K562 (cell line): ENCODE measurements at regions not wholly inside any gene's neighbourhood (a gene's known extent, or its start where the extent isn't known, plus 50 kb on each side); places are given as distances from the start of the nearest gene placed in this dataset.

ENCODE experiments used
- ATAC-seq: fragments of 200-7000 bp; cut with Tn5 transposase; 3 replicates; pipeline ENCODE4 v1.9.1; 2020; ENCODE audit warnings: moderate library complexity
- BruUV-seq: library from RNA; stranded (reverse); fragments of 400-500 nt; replicated peaks from 2 replicates; lab custom pipeline; 2021; lab: Mats Ljungman, UMichigan
- CTCF ChIA-PET: fragments of 300-600 bp; formaldehyde crosslinking; extraction: SDS; loops from one replicate; lab custom pipeline; 2021; ENCODE audit warnings: low intra/inter-chr PET ratio; lab: Yijun Ruan, JAX
- POLR2A ChIA-PET: fragments of 300-600, 350-650 bp; sonication (Branson Sonifier 250); formaldehyde crosslinking; extraction: SDS; loops from one replicate; lab custom pipeline; 2021; ENCODE audit warnings: antibody characterized with exemption, inconsistent platforms; lab: Yijun Ruan, JAX
- DNase-seq, 4 experiments: peaks; one replicate each; pipeline versions ENCODE4 v3.0.0 to v3.0.0-alpha.2; 2011 to 2018; ENCODE audit warnings: low spot score in 3 of 4, mixed read lengths in 3 of 4; ENCODE audit errors: extremely low read depth in 1 of 4
- FAIRE-seq: peaks from 2 replicates; lab custom pipeline; 2011; peaks lifted over from hg19 to GRCh38; lab: Jason Lieb, UNC
- H2AFZ ChIP-seq: 2 replicates; pipeline ENCODE4 v1.6.0; 2011; ENCODE audit warnings: low read depth, low read length, control low read depth, inconsistent platforms
- H3K27ac ChIP-seq: fragments of 200-600 bp; 3 replicates; pipeline ENCODE4 v1.8.0; 2011; ENCODE audit warnings: low read depth, mild to moderate bottlenecking, control low read depth, inconsistent platforms, low read length, moderate library complexity, mixed read lengths; ENCODE audit errors: extremely low read depth
- H3K27me3 ChIP-seq, 2 experiments: fragments of 300-600 bp in 1 of 2; 2 replicates in 1 of 2; 3 replicates in 1 of 2; pipeline versions ENCODE4 v1.6.0 to v1.8.0; 2011; ENCODE audit warnings: inconsistent platforms in 2 of 2, low read length in 2 of 2, mild to moderate bottlenecking in 1 of 2, mixed read lengths in 1 of 2, moderate library complexity in 1 of 2; ENCODE audit not compliant: control insufficient read depth in 2 of 2, insufficient read depth in 2 of 2
- H3K36me3 ChIP-seq: fragments of 300-600 bp; 3 replicates; pipeline ENCODE4 v1.8.0; 2011; ENCODE audit warnings: mild to moderate bottlenecking, low read length, inconsistent platforms; ENCODE audit not compliant: control insufficient read depth, insufficient read depth
- H3K4me1 ChIP-seq, 2 experiments: fragments of 200-600 bp in 1 of 2; replicated peaks in 1 of 2; 2 replicates in 1 of 2; 3 replicates in 1 of 2; pipeline versions ENCODE4 v1.5.1 to v1.8.0; 2011; ENCODE audit warnings: inconsistent platforms in 2 of 2, low read length in 2 of 2, mild to moderate bottlenecking in 1 of 2, mixed read lengths in 1 of 2, moderate library complexity in 1 of 2; ENCODE audit not compliant: control insufficient read depth in 2 of 2, insufficient read depth in 2 of 2
- H3K4me2 ChIP-seq: 2 replicates; pipeline ENCODE4 v1.6.1; 2011; ENCODE audit warnings: low read length, control low read depth, inconsistent platforms, mixed read lengths; ENCODE audit not compliant: insufficient read depth
- H3K4me3 ChIP-seq: fragments of 200-600 bp; sonication (generic), shearing (Covaris generic); 2 replicates; pipeline ENCODE4 v1.5.1; 2016; ENCODE audit warnings: control low read depth, inconsistent platforms
- H3K79me2 ChIP-seq: fragments of 200-600 bp; 3 replicates; pipeline ENCODE4 v1.8.0; 2011; ENCODE audit warnings: low read length, inconsistent platforms; ENCODE audit not compliant: control insufficient read depth, insufficient read depth
- H3K9ac ChIP-seq, 2 experiments: 2 replicates each; pipeline versions ENCODE4 v1.6.0 to v1.6.1; 2011; ENCODE audit warnings: low read depth in 2 of 2, low read length in 2 of 2, control low read depth in 1 of 2, inconsistent platforms in 1 of 2, mild to moderate bottlenecking in 1 of 2, mixed read lengths in 1 of 2; ENCODE audit not compliant: insufficient read depth in 1 of 2
- H3K9me1 ChIP-seq: one replicate; pipeline ENCODE4 v1.6.0; 2011; ENCODE audit warnings: inconsistent platforms, mild to moderate bottlenecking, low read length, moderate library complexity; ENCODE audit not compliant: control insufficient read depth, insufficient read depth
- H3K9me3 ChIP-seq: replicated peaks from 2 replicates; pipeline ENCODE4 v1.5.1; 2011; ENCODE audit warnings: low read depth, low read length, inconsistent platforms; ENCODE audit not compliant: control insufficient read depth, insufficient read depth
- H4K20me1 ChIP-seq: replicated peaks from 2 replicates; pipeline ENCODE4 v1.6.1; 2011; ENCODE audit warnings: low read length, inconsistent platforms, mixed read lengths; ENCODE audit not compliant: control insufficient read depth, insufficient read depth
- CAMTA2 ChIP-seq: fragments of 250-450 bp; sonication (Bioruptor Pico); conservative IDR thresholded peaks from 2 replicates; pipeline ENCODE4 v1.5.1; 2022
- ETV6 ChIP-seq, 3 experiments: fragments of 150-350 bp in 1 of 3; sonication (generic) in 1 of 3; formaldehyde crosslinking in 1 of 3; IDR thresholded peaks; 2 replicates each; pipeline versions ENCODE4 v1.6.1 to v1.8.0; 2014 to 2022; ENCODE audit warnings: borderline replicate concordance in 2 of 3, low read depth in 2 of 3, antibody characterized with exemption in 1 of 3, low read length in 1 of 3, mild to moderate bottlenecking in 1 of 3, missing genetic modification reagents in 1 of 3
- FOSL1 ChIP-seq: fragments of 200-800 bp; sonication (Bioruptor generic); conservative IDR thresholded peaks from 2 replicates; pipeline ENCODE4 v1.6.1; 2016; ENCODE audit warnings: missing genetic modification characterization, missing compliant biosample characterization
- HDGF ChIP-seq: fragments of 450-650 bp; IDR thresholded peaks from 2 replicates; pipeline ENCODE4 v1.6.1; 2016
- MCM3 ChIP-seq: fragments of 450-650 bp; IDR thresholded peaks from 2 replicates; pipeline ENCODE4 v1.6.1; 2016
- NELFE ChIP-seq: IDR thresholded peaks from 2 replicates; pipeline ENCODE4 v1.6.1; 2011; ENCODE audit warnings: mild to moderate bottlenecking; ENCODE audit not compliant: insufficient read depth, insufficient read length
- NEUROD1 ChIP-seq: fragments of 150-350 bp; IDR thresholded peaks from 2 replicates; pipeline ENCODE4 v1.6.1; 2014; ENCODE audit warnings: borderline replicate concordance, low read length, low read depth; ENCODE audit not compliant: partially characterized antibody
- PHB2 ChIP-seq: fragments of 450-650 bp; IDR thresholded peaks from 2 replicates; pipeline ENCODE4 v1.6.1; 2017; ENCODE audit warnings: low read depth
- PURB ChIP-seq: sonication (generic); formaldehyde crosslinking; IDR thresholded peaks from 2 replicates; pipeline ENCODE4 v1.9.0; 2021; ENCODE audit warnings: low read depth, mild to moderate bottlenecking, missing genetic modification reagents
- SMAD1 ChIP-seq: fragments of 150-350 bp; IDR thresholded peaks from 2 replicates; pipeline ENCODE4 v1.6.1; 2014; ENCODE audit warnings: low read length, low read depth; ENCODE audit not compliant: partially characterized antibody
- SPI1 ChIP-seq: IDR thresholded peaks from 2 replicates; pipeline ENCODE4 v1.6.1; 2011; ENCODE audit warnings: low read depth, low read length, control low read depth, borderline replicate concordance
- TRIM24 ChIP-seq, 2 experiments: fragments of 450-650 bp; IDR thresholded peaks; 2 replicates each; pipeline ENCODE4 v1.6.1; 2016
- ZC3H8 ChIP-seq: fragments of 450-650 bp; IDR thresholded peaks from 2 replicates; pipeline ENCODE4 v1.6.1; 2017
- ZNF586 ChIP-seq: fragments of 450-650 bp; formaldehyde crosslinking; conservative IDR thresholded peaks from 2 replicates; pipeline ENCODE4 v1.4.0; 2020; ENCODE audit warnings: mild to moderate bottlenecking, moderate library complexity
- WGBS: fragments of 100-300 bp; shearing (Covaris generic); methylation state at CpG from one replicate; pipeline ENCODE4 v1.1.6; 2016; ENCODE audit warnings: low coverage, mixed read lengths; ENCODE audit not compliant: insufficient coverage; ENCODE audit errors: missing lambda C conversion rate; 5-methylcytosine and 5-hydroxymethylcytosine counted together
- in situ Hi-C: fragments of 300-500 bp; cut with MboI; formaldehyde crosslinking; loops from 4 replicates; pipeline ENCODE4 v1.15.0; 2018; ENCODE audit warnings: inconsistent platforms, mixed read lengths
- intact Hi-C: fragments of 100-400 bp; cut with micrococcal nuclease; formaldehyde crosslinking; loops from 2 replicates; pipeline ENCODE4 v1.14.2; 2022
- TF ChIP-seq, protein P1 (sequence below): fragments of 450-650 bp; formaldehyde crosslinking; IDR thresholded peaks from 2 replicates; pipeline ENCODE4 v1.4.0; 2022; ENCODE audit warnings: mild to moderate bottlenecking, moderate library complexity
- TF ChIP-seq, protein P2 (sequence below): sonication (generic); formaldehyde crosslinking; IDR thresholded peaks from 2 replicates; pipeline ENCODE4 v1.8.0; 2022; ENCODE audit warnings: missing genetic modification reagents, mild to moderate bottlenecking, borderline replicate concordance

DNA sequence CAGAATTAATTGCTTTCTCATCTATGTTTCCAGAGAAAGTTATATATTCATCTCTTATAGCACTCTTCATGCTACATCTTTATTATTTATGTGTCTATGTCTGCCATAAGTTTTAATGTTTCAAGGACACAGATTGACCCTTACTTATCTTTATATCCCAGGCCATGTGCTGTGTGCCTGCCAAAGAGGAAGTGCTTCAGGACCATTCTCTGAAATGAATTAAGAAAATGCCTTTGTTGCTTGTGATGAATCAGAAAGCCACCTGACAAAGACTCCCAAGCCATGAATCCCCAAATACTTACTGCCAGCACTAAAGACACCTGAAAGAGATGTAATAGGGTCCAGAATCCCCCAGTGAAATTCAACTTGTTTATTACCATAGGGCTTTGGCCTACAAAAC is 342.1 kb upstream of the C1orf87 start:
- in situ Hi-C loops: no loop called here
- no peak overlapping the region for H3K4me3 ChIP-seq
- FAIRE-seq (no peak), DNase-seq (no peak), ATAC-seq (no peak)
- H3K36me3 ChIP-seq: no peaks in the 10 kb centered on the region
- H3K4me1 ChIP-seq: no peaks in the 10 kb centered on the region
- no peaks in the 10 kb centered on the region for H4K20me1 ChIP-seq
- H3K27ac ChIP-seq: no peak overlapping the region
- BruUV-seq: no TSS peak
- H3K79me2 ChIP-seq: no peaks in the 10 kb centered on the region
- CTCF ChIA-PET: no interaction called here
- no peaks in the 10 kb centered on the region for H3K27me3 ChIP-seq
- no peak overlapping the region for H3K4me2 ChIP-seq
- no peak overlapping the region for H2AFZ ChIP-seq
- no peaks in the 10 kb centered on the region for H3K9me3 ChIP-seq
- no peak overlapping the region for H3K9ac ChIP-seq
- POLR2A ChIA-PET: no interaction called here
- intact Hi-C loops: no loop called here
- H3K9me1 ChIP-seq: no peaks in the 10 kb centered on the region
- TF ChIP-seq SMAD1: no peak
- peak; percentile 52; the same call in 1 of the 2 replicates for TF ChIP-seq SPI1
- TF ChIP-seq FOSL1 (tag): no peak
- no peak for TF ChIP-seq HDGF

DNA sequence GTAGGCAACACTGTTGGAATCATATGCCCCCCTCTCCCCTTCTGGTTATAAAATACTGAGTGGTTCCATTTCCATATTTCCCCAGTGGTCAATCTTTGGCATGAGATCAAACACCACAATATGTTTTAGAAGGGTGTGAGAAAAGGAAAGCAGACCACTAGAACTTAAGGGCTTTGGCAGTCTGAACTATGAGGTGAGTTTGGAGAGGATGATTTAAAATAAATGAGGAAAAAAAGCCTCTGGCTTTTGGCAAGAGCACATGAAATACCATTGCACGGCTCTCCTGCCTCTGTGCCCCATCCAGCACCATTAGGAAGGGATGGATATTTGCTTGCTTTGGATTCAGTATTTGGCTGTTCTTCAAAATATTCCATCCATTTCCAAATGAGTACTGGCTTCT is 339.5 kb upstream of the C1orf87 start:
- FAIRE-seq (no peak), DNase-seq (no peak), ATAC-seq (no peak)
- H3K27me3 ChIP-seq: no peaks in the 10 kb centered on the region
- H2AFZ ChIP-seq: no peak overlapping the region
- no peak overlapping the region for H3K4me2 ChIP-seq
- H3K9me3 ChIP-seq: no peaks in the 10 kb centered on the region
- BruUV-seq: no TSS peak
- in situ Hi-C loops: no loop called here
- H3K27ac ChIP-seq: no peak overlapping the region
- H3K9ac ChIP-seq: no peak overlapping the region
- no peak overlapping the region for H3K4me3 ChIP-seq
- H3K4me1 ChIP-seq: no peaks in the 10 kb centered on the region
- POLR2A ChIA-PET: no interaction called here
- no peaks in the 10 kb centered on the region for H3K9me1 ChIP-seq
- CTCF ChIA-PET: no interaction called here
- H3K36me3 ChIP-seq: no peaks in the 10 kb centered on the region
- 0% methylated on average over 1 of the region's 1 CpG for WGBS
- no peaks in the 10 kb centered on the region for H3K79me2 ChIP-seq
- no peaks in the 10 kb centered on the region for H4K20me1 ChIP-seq
- intact Hi-C loops: no loop called here
- TF ChIP-seq PHB2: no peak
- no peak for TF ChIP-seq MCM3
- TF ChIP-seq, protein P1, sequence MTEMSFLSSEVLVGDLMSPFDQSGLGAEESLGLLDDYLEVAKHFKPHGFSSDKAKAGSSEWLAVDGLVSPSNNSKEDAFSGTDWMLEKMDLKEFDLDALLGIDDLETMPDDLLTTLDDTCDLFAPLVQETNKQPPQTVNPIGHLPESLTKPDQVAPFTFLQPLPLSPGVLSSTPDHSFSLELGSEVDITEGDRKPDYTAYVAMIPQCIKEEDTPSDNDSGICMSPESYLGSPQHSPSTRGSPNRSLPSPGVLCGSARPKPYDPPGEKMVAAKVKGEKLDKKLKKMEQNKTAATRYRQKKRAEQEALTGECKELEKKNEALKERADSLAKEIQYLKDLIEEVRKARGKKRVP (CRISPR knock-in tag): no peak
- no peak for TF ChIP-seq NEUROD1
- TF ChIP-seq, protein P2, sequence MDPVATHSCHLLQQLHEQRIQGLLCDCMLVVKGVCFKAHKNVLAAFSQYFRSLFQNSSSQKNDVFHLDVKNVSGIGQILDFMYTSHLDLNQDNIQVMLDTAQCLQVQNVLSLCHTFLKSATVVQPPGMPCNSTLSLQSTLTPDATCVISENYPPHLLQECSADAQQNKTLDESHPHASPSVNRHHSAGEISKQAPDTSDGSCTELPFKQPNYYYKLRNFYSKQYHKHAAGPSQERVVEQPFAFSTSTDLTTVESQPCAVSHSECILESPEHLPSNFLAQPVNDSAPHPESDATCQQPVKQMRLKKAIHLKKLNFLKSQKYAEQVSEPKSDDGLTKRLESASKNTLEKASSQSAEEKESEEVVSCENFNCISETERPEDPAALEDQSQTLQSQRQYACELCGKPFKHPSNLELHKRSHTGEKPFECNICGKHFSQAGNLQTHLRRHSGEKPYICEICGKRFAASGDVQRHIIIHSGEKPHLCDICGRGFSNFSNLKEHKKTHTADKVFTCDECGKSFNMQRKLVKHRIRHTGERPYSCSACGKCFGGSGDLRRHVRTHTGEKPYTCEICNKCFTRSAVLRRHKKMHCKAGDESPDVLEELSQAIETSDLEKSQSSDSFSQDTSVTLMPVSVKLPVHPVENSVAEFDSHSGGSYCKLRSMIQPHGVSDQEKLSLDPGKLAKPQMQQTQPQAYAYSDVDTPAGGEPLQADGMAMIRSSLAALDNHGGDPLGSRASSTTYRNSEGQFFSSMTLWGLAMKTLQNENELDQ: no peak
- TF ChIP-seq CAMTA2 (CRISPR knock-in tag): no peak
- TF ChIP-seq ETV6 (IDR thresholded peaks at IDR 0.05; ENCODE audit: borderline replicate concordance in 1 of 2, low read depth in 2 of 2, low read length in 1 of 2): no peak
- no peak for TF ChIP-seq ETV6 (CRISPR knock-in tag; IDR thresholded peaks at IDR 0.05; ENCODE audit: borderline replicate concordance)
- no peak for TF ChIP-seq PURB
- no peak for TF ChIP-seq ZC3H8
- TF ChIP-seq ZNF586 (CRISPR knock-in tag): no peak
- TF ChIP-seq TRIM24 (IDR thresholded peaks at IDR 0.05): no peak
- no peak for TF ChIP-seq NELFE
